Body of pancreas (tissue), 4 donors: ENCODE measurements at regions not wholly inside any gene's neighbourhood (a gene's known extent, or its start where the extent isn't known, plus 50 kb on each side); places are given as distances from the start of the nearest gene placed in this dataset.

Source experiments
- ATAC-seq: fragments of 150-250 bp; one replicate; pipeline ENCODE4 v1.9.1; 2016
- DNase-seq, 4 donors: peaks; one replicate each; pipeline ENCODE4 v3.0.0-alpha.2; 2019
- H3K27ac ChIP-seq, 4 donors: fragments of 200-600 bp; sonication (generic); 1 replicate in 3 of 4; 2 replicates in 1 of 4; pipeline versions ENCODE4 v1.5.1 to v1.6.1; 2016 to 2019; ENCODE audit warnings: mild to moderate bottlenecking in 1 of 4, mixed read lengths in 1 of 4, moderate library complexity in 1 of 4
- H3K27me3 ChIP-seq, 2 donors: fragments of 200-600 bp; sonication (generic); one replicate each; pipeline ENCODE4 v1.6.0; 2016; ENCODE audit warnings: mild to moderate bottlenecking in 1 of 2
- H3K36me3 ChIP-seq, 2 donors: fragments of 200-600 bp; sonication (generic); replicated peaks in 1 of 2; 2 replicates each; pipeline ENCODE4 v1.5.1; 2016; ENCODE audit warnings: low read depth in 2 of 2; ENCODE audit not compliant: insufficient read depth in 1 of 2
- H3K4me1 ChIP-seq: fragments of 200-600 bp; sonication (generic); one replicate; pipeline ENCODE4 v1.6.0; 2016
- H3K4me3 ChIP-seq, 2 donors: fragments of 200-600 bp; sonication (generic); 1 replicate in 1 of 2; 2 replicates in 1 of 2; pipeline ENCODE4 v1.5.1; 2016 to 2019
- H3K9me3 ChIP-seq, 3 donors: fragments of 200-600 bp; sonication (generic); 1 replicate in 2 of 3; 2 replicates in 1 of 3; pipeline ENCODE4 v1.5.1; 2016
- POLR2A ChIP-seq, 3 donors: fragments of 450-650 bp; IDR thresholded peaks; one replicate each; pipeline ENCODE4 v1.6.1; 2016; ENCODE audit warnings: antibody characterized with exemption in 3 of 3, mild to moderate bottlenecking in 2 of 3
- WGBS, 2 donors: methylation state at CpG; one replicate each; pipeline ENCODE4 v1.1.5; 2017; 5-methylcytosine and 5-hydroxymethylcytosine counted together
- intact Hi-C: fragments of 100-400 bp; cut with DNase I; formaldehyde crosslinking; loops from one replicate; pipeline ENCODE4 v1.15.1; 2023
- TF ChIP-seq, protein P1 (sequence below), 7 experiments: fragments of 450-650 bp in 4 of 7; fragments of 200-600 bp in 3 of 7; sonication (generic) in 3 of 7; IDR thresholded peaks; one replicate each; pipeline ENCODE4 v1.5.1; 2016 to 2019; ENCODE audit warnings: antibody characterized with exemption in 7 of 7

DNA sequence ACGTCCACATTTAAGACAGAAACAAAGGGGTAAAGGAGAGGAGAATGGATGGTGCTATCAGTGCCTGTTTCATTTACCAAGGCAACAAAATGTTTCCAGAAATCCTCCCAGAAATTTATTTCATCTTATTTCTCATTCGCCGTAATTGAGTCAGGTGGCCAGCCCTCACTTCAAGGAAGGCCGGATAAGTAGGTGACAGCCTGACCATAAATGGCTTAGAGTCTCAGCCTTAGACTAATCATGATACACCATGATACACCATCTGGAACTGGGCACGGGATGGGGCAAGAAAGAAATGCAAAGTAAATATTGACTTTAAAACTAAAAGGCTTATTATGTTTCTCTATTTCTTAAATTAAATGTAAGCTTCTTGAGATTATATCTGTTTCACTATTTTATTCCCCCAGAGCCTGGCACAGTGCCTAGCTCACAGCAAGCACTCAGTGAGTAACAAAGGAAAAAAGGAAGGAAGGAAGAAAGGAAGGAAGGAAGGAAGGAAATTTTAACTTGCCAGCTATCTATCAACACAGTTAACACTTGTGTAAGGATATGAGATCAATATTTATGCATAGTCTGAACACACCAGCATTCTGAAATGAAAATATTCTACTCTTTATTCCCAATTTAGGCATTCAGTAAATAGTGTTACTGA, 106.1 kb upstream of the FSCB start:
- no peaks in the 10 kb centered on the region for H3K4me1 ChIP-seq
- no peak for TF ChIP-seq POLR2A (IDR thresholded peaks at IDR 0.05)
- TF ChIP-seq, protein P1, sequence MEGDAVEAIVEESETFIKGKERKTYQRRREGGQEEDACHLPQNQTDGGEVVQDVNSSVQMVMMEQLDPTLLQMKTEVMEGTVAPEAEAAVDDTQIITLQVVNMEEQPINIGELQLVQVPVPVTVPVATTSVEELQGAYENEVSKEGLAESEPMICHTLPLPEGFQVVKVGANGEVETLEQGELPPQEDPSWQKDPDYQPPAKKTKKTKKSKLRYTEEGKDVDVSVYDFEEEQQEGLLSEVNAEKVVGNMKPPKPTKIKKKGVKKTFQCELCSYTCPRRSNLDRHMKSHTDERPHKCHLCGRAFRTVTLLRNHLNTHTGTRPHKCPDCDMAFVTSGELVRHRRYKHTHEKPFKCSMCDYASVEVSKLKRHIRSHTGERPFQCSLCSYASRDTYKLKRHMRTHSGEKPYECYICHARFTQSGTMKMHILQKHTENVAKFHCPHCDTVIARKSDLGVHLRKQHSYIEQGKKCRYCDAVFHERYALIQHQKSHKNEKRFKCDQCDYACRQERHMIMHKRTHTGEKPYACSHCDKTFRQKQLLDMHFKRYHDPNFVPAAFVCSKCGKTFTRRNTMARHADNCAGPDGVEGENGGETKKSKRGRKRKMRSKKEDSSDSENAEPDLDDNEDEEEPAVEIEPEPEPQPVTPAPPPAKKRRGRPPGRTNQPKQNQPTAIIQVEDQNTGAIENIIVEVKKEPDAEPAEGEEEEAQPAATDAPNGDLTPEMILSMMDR (IDR thresholded peaks at IDR 0.05): no peak
- H3K27me3 ChIP-seq: no peaks in the 10 kb centered on the region
- no peak overlapping the region for H3K4me3 ChIP-seq
- intact Hi-C loops: no loop called here
- H3K9me3 ChIP-seq: no peaks in the 10 kb centered on the region
- 65 to 69% methylated on average over 5 of the region's 5 CpGs for WGBS, 2 donors
- ATAC-seq (no peak), DNase-seq (no peak)
- H3K27ac ChIP-seq: no peak overlapping the region
- no peaks in the 10 kb centered on the region for H3K36me3 ChIP-seq

DNA sequence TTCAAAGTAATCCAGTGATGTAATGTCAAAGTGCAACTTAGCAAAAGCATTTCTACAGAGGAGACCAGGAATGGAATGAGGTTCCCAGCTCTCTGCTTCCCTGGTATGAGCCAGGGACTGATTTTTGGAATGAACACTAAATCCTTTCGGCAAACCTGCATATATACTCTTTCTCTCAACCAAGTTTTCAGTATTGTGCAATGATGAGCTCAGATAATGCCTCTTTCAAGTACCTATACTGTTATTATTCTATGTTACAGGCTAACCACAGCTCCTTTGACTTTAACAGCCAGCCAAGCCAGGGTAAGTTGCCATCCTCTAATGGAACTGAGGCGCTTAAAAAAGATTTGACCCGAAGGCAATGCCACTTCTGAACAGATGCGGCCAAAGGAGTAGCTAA, 104.9 kb upstream of the FSCB start:
- no peak overlapping the region for H3K27ac ChIP-seq
- intact Hi-C loops: no loop called here

DNA sequence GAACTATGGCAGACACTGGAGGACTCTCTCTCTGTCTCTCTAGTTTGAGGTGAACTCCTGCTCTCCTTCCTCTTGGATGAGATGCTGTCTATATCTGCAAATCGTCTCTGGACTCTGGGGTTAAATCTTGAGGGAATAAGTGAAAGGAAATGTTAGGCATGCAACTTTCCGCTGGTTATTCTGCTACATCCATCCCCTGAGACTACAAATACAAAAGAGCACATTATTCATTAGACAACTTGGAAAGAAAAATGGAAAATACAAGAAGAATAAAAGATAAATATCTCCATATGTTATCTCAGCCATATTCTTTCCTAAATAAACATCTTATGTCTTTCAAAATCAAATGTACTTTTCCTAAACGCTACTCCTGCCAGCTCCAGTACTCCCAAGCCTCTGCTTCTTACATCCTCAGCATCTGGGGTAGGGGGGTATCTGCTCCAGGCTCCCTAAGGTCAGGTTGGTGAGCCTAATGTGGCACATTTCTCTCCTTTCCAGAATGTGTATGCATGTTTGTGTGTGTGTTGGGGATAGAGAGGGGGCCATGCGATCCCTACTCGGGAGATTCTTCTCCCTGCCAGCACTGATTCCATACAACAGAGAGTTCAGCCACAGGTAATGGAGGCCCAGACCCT, 102.9 kb upstream of the FSCB start:
- intact Hi-C loops: no loop called here
- Histone ChIP-seq H3K9me3 (no peaks in the 10 kb centered on the region), H3K27me3 (no peaks in the 10 kb centered on the region), H3K4me3 (no peak overlapping the region), H3K4me1 (no peaks in the 10 kb centered on the region), H3K36me3 (no peaks in the 10 kb centered on the region), H3K27ac (no peak overlapping the region)
- 58 to 64% methylated on average over 5 of the region's 5 CpGs for WGBS, 2 donors
- no peak for ATAC-seq
- no peak for DNase-seq
- no peak for TF ChIP-seq POLR2A (IDR thresholded peaks at IDR 0.05)
- TF ChIP-seq, protein P1 (IDR thresholded peaks at IDR 0.05): no peak

More for the DNA sequence above, 104.9 kb upstream of the FSCB start:
- Histone ChIP-seq H3K4me3 (no peak overlapping the region), H3K36me3 (no peaks in the 10 kb centered on the region), H3K4me1 (no peaks in the 10 kb centered on the region), H3K27me3 (no peaks in the 10 kb centered on the region), H3K9me3 (no peaks in the 10 kb centered on the region)
- ATAC-seq (no peak), DNase-seq (no peak)
- TF ChIP-seq, protein P1 (IDR thresholded peaks at IDR 0.05): no peak
- no peak for TF ChIP-seq POLR2A (IDR thresholded peaks at IDR 0.05)
- 61 to 67% methylated on average over 4 of the region's 4 CpGs for WGBS, 2 donors

DNA sequence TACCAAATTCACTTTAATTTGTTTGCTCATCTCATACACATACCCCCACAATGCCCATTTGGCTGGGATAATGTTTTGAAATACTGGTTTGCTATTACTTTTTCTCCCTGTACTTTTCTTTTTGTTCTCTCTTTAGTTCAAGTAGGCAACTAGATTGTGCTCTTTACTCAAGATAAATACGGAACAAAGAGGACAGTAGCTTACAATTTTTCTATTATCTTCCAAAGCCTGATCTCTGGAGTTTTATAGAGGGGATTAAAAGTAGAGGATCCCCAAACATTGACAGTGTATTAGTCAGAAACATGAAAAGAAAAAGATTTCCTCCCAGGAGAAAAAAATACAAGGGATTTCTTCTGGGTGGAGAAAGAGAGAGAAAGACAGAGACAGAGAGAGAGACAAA, 102.1 kb upstream of the FSCB start:
- TF ChIP-seq POLR2A (IDR thresholded peaks at IDR 0.05): no peak
- TF ChIP-seq, protein P1 (IDR thresholded peaks at IDR 0.05): no peak
- intact Hi-C loops: no loop called here
- Histone ChIP-seq H3K27ac (no peak overlapping the region), H3K4me3 (no peak overlapping the region), H3K9me3 (no peaks in the 10 kb centered on the region), H3K27me3 (no peaks in the 10 kb centered on the region), H3K36me3 (no peaks in the 10 kb centered on the region), H3K4me1 (no peaks in the 10 kb centered on the region)
- ATAC-seq: no peak
- 42% methylated on average over 1 of the region's 1 CpG for WGBS, 2 donors
- no peak for DNase-seq

DNA sequence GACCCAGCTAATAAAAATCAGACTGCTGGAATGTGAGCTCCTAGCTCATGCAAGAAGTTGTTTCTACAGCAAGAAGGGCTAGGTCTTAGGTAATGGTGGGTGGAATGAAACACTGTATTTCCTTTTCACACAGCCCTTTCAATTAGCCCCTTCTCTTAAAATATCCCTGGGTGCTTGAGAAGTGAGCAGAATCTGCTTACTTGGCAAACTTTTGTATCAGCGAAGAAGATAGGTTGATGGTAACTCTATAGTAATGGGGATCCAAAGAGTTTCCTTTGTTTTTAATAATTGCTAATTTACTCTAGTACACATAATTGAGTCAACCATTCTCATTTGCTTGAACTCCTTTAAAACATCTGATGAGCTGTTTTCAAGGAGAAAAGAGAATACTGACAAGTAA, 100.6 kb upstream of the FSCB start:
- no peaks in the 10 kb centered on the region for H3K9me3 ChIP-seq
- WGBS, 2 donors: 85 to 90% methylated on average over 1 of the region's 1 CpG
- no peak overlapping the region for H3K4me3 ChIP-seq
- ATAC-seq (no peak), DNase-seq (no peak)
- intact Hi-C loops: no loop called here
- no peaks in the 10 kb centered on the region for H3K36me3 ChIP-seq
- H3K4me1 ChIP-seq: no peaks in the 10 kb centered on the region
- TF ChIP-seq POLR2A (IDR thresholded peaks at IDR 0.05): no peak
- TF ChIP-seq, protein P1 (IDR thresholded peaks at IDR 0.05): no peak
- H3K27me3 ChIP-seq: no peaks in the 10 kb centered on the region
- H3K27ac ChIP-seq: no peak overlapping the region
